GM18502 (cell line): ENCODE measurements at regions not wholly inside any gene's neighbourhood (a gene's known extent, or its start where the extent isn't known, plus 50 kb on each side); places are given as distances from the start of the nearest gene placed in this dataset.
"Not testable (repeated sequence)": the region's sequence is repeated elsewhere in the genome, so short reads cannot be mapped to it uniquely, and the experiment has no call there.

Source experiments
- ATAC-seq: cut with Tn5 transposase; IDR thresholded peaks from one replicate; pipeline ENCODE4 v1.9.1; 2021; ENCODE audit warnings: mild to moderate bottlenecking; ENCODE audit not compliant: unreplicated experiment, poor library complexity

DNA sequence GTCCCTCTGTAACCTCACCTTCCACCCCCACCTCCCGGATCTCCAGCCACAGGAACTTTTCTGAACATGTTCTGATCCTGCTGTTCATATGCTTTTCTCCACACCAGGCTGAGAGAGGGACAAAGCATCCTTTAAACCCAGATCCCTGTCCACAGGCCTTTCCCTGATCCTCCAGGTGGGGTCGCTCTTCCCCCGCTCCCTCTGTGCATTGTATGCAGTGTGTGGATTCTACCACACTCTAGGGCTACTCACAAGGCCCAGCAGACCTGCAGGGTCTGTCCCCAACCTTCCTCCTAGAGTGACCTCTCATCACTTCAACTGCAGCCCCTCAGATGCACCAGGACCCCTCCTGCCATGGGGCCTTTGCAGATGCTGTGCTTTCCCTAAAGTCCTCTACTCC lies 1200.6 kb downstream of the UQCRFS1 start:
- no peak for ATAC-seq

DNA sequence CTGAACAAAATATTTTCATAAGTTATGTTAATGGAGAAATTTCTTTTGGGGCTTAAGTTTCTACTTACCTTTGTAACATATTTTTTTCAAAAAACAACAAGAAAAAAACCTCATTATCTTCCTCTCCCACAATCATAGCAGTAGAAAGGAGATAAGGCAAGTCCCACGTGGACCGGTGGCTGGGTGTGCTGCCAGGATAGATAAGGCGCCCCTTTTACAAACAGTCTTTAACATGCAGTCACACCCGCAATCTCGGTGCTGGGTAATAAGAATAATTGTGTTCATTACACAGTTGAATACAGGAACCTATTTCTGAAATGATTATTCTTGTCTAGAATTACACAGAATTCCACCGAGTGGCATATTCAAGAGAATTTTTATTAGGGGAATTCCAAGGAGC lies 1202.3 kb downstream of the UQCRFS1 start:
- no peak for ATAC-seq

DNA sequence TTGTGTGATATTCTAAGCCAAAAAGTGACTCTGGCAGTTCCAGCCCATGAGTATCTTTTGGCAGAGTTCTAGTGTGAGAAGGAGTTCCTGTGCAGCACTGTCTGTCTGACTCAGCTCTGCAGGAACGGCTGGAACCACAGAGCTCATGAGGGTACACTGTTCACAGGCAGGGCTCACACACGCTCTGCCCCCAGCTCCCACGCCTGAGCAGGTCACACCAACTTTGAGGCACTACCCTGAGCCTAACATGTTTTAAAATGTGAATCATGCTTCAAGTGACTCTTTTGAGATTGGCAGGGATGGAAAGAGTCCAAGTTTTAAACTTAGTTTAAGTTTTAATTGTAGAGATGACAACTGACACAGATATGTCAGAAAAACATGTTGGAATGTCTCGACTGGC lies 1203.3 kb downstream of the UQCRFS1 start:
- ATAC-seq = no peak

DNA sequence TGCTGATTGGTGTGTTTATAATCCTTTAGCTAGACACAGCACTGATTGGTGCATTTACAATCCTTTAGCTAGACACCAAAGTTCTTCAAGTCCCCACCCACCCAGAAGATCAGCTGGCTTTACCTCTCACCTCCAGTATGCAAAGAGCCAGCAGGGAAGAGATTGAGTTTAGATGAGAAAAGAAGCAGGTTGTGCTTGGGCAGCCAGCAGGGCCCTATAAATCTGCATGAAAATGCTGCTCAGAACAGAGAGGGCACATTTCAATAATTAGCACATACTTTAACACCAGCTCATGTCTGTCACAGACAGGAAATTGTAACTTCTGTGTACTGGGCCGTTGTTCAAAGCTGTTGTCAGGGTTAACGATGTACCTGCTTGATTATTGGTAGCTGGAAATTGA lies 1204.3 kb downstream of the UQCRFS1 start:
- no peak for ATAC-seq

DNA sequence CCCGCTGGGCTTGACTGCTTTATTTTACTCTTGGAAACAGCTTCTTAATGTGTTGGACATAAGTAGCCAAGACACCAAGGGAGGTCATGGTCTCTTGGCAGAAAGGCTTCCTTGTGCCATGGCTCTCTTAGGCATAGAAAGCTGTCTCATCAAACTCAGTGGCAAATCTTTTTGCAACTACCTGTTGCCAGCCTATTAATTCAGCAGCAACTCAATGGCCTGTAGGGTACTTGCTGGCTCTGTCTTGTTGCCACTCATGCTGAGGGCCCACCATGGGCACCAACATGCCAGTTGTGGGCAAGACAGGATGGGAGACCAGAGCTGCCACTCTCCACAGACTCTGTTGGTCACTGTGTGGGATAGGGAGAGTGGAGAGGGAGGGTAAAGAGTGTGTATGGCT lies 1209.4 kb downstream of the UQCRFS1 start:
- no peak for ATAC-seq

DNA sequence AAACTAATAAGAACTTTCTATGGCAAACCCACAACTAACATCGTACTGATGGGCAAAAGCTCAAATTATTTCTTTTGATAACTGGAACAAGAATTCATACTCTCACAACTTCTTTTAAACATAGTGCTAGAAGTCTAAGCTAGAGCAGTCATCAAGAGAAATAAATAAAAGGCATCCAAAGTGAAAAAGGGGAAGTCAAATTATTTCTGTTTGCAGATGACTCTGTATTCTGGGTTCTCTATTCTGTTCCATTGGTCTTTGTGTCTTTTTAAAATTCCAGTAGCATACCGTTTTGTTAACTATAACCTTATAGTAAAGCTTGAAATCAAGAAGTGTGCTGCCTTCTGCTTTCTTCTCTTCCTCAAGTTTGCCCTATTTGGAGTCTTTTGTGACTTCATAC lies 1215.9 kb downstream of the UQCRFS1 start:
- ATAC-seq = no peak

DNA sequence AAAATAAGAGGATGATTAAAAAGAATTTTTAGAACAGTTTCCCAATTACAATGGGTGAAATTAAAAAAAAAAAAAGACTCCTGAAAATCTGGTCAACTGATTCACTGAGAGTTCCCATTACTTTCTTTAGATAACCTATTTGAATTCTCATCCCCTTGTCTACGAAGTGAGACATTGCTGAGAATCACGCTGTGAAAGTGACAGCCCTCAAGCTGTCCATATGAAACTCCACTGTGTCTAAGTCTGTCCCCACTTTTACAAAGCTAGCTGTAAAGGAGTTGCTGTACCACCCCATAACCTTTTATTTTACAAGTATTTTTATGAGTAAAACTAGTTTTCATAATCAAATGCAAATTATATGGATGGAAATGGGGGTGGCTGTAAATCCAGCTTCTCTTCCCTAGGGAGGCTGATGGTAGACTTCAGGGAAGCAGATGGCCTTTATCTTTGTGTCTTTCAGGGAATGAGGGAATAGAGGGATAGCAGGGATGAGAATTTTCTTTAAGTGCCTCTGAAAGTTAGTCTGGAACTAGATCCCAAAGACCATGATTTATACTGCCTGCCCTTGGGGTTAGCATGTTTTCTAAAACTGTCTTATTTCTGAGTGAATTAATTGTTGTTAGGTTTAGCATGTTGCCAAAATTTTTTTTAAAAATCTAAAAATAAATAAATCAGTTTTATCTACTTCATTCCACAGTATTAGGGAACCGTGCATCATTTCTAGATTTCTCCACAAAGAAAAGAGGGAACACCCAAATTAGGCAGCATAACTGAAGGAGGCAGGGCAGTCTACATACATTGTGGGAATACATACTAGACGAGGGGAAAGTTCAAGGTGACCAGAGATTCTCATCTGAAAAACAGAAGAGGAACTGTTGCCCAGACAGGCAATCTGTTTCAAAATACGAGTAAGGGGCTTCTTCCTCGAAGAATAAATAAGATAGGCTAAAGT lies 1219.1 kb downstream of the UQCRFS1 start:
- ATAC-seq = no peak

DNA sequence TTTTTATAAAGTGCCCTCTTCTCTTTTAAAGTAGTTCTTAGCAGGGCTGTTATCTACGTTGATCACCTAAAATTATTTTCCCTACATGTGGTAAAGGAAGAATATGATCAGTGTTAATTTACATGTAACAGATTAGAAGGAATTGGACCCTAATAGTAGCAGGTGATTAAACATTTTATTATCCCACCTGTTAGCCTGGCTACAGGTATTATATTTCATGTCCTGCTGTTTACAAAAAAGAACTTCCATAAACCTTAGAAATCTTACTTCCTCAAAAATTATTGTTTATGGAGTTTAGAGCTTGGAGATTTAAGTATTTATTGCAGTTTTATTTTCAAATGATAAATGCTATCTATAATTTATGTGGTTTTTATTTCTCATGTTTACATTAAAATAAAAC lies 1226.7 kb downstream of the UQCRFS1 start:
- no peak for ATAC-seq

DNA sequence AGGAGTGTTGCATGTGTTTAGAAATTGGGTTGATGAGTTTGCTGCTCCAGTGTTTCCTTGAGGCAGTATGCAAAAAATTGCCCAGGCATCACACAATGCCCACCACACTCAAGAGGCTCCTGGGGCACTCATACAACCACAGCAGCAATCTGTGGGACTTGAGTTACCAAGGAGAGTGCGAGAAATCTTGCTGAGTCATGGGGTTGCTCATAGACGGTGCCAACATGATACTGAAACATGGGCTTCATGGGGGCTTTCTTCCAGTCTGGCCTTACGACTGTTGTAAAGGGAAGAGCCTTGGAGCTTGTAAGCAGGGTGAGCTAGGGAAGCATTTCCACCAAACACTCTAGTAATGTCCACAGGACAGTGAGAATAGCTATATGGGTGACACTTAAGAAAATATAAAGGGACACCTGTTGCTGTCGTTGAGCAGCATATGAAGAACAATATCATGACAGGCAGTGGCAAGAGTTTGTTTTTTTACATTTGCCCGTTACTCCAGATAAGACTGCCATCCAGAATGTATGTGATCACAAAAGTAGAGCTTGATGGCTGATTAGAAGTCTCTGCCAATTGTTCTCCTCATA lies 1237.4 kb downstream of the UQCRFS1 start:
- no peak for ATAC-seq

DNA sequence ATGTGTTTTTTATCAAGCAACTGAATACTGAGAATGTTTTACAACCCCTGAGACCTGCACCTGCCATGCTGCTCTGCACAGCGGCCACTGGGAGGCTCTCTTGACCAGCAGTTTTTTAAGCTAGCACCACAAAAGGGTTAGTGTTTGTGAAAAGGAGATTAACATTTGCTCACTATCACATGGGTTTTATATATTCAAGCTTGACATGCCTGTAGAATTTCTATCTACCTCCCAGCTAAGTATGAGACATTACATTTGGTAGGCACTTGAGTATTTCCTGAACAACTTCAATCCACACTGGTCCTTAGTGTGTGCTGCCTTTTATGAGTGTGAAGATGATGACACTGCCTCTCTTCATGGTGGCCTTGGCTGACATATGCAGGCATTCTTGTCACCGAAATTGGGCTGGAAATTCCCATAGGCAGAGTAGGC lies 1238.9 kb downstream of the UQCRFS1 start:
- no peak for ATAC-seq

DNA sequence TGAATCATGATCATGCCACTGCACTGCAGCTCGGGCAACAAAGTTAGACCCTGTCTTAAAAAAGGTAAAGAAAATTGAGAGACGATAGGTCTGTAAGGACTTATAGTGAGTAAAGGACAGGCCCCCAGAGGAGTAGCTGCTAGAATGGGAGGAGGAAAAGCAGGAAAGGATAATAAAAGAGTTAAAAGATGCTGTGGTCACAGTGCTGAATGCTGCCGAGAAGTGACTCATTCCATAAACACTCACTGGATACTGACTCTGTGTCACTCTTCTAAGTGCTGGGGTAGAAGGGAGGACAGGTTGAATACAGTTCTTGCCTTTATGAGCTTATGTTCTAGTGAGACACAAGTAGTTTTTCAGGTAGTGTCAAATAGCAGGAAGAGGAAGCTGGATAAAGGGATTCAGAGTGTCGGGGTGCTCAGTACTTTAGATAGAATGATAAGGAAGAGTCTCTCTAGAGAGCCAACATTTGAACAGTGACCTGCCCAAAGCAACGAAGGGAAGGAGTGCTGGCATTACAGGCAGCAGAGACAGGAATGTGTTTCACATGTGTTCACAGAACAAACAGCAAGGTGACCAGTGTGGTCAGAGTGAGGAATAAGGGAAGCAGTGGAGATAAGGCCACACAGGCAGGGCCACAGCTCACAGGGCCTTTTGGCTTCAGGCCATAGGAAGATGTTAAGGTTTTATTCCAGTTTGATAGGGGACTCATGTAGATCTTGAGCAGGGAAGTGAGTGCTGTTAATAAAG lies 1240.5 kb downstream of the UQCRFS1 start:
- ATAC-seq = no peak

DNA sequence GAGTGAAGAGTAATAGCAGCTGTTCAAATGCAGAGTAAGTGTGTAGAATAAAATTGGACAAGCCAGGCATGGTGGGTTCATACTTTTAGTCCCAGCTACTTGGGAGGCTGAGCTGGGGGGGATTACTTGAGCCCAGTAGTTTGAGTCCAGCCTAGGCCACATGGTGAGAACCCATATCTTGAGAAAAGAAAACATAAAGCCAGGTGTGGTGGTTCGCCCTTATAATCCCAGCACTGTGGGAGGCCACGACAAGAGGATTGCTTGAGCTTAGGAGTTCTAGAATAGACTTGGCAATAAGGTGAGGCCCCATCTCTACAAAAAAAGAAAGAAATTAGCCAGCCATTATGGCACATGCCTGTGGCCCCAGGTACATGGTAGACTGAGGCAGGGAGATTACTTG lies 1241.1 kb downstream of the UQCRFS1 start:
- ATAC-seq = no peak

DNA sequence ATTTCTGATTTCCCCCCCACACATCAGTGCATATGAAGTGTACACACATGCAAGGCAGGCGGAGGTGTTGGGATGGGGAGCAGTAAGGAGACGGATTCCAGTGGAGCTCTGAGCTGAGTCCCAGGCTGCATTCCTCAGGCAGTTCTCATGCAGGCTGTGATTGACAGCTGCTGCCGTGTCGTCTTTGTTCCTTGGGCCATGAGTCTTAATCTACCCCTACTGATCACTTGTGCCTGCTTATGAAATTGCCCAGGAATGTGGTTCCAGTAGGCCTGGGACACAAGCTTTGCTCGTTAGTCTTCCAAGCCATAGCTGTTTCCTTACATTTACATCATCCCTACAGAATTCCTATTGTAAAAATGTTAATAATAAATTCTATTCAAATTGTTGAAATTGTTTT lies 1241.9 kb downstream of the UQCRFS1 start:
- no peak for ATAC-seq

DNA sequence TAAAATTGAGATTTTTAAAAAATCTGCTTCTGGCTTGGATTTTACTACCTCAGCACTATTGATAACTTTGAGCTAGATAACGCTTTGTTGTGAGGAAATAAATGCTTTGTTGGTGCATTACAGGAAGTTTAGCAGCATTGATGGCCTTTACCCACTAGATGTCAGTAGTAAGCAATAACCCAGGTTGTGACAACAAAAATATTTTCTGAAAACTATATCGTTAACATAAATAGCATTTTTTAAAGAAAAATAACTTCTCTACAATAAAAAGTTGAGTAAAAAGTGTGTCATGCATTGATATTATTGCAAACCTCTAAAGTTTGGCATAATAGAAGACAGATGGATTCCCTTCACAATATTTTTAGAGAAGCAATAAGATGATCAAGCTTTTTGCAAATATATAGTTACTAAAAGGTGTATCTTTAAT lies 1246.5 kb downstream of the UQCRFS1 start:
- no peak for ATAC-seq

DNA sequence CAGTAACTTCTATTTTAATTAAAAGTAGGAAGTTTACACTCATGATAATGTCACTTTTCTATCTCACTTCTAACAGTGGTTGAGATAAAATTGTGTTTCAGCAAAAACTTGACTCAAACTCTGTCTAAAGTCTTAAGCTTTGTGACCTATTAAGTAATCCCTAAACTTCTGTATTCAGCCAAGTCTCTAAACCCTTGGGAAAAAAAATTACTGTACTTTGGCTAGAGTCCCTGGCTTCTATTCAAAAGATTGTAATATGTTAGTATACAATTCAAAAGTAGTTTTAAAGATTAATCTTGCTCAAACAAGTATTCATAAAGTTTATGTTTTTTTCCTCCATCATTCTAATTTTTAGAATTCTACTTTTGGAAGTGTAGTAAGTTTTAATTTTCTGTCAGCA lies 1248.8 kb downstream of the UQCRFS1 start:
- no peak for ATAC-seq

DNA sequence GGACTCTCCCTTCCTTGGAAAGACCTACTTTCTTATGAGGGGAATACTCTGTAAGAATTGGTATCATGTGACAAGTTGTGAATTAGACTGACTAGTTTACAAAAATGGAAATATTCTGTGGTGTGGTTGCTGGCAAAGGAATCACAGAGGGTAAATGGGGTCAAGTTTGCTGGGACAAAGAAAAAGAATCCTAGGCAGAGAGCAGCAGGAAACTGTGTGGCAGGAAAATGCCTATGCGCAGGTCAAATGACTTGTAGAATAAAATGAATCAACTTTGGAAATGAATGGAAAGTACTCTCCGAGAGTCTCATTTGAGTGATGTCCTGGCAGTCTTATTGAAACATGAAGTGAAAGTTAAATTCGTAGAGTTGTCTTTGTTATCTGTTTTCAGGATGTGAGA lies 1250.7 kb downstream of the UQCRFS1 start:
- no peak for ATAC-seq

DNA sequence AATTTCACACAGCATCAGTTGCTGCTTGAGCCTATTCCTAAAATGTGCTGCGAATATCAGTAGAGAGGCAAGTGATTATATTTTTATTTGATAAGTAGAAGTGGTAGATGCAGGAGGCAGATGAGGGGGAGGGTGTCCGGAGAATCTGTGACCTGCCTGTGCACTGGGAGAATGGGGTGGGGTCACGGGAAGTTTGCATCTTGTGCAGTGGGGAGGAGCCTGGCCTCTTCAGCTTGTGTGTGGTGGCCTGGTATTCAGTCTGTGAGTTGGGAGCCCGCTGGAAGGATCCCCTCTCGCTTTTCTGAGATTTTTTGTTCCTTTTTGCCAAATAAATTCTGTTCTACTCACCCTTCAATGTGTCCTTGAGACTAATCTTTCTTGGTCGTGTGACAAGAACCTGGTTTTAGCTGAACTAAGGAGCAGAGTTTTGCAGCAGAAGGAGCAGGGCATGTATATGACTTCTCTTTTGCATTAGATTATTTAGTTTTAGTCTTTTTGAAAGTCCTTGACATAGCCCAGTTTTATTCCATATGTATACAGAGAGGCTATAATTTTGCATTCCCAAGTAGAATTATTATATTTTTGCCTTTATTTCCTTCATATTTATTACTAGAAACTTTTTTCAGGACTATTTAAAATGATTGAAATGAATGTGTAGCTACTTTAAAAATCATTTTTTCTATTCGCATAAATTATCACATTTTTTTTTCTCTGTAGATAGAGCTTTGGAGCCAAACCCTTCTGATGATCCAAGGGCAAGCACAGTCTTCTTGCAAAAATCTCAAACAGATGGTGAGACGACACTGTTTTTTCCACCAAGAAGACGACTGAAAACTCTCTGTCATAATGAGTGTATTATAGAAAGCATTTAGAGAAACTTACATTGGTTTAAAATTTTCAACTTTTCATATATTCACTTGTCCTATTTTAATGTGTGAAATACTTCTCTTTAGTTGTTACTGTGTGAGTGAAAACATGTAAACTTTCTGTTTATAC lies 1257.2 kb downstream of the UQCRFS1 start:
- no peak for ATAC-seq

DNA sequence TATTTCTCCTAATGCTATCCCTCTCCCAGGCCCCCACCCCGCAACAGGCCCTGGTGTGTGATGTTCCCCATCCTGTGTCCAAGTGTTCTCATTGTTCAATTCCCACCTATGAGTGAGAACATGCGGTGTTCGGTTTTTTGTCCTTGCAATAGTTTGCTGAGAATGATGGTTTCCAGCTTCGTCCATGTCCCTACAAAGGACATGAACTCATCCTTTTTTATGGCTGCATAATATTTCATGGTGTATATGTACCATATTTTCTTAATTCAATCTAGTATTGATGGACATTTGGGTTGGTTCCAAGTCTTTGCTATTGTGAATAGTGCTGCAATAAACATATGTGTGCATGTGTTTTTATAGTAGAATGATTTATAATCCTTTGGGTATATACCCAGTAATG lies 1270.3 kb downstream of the UQCRFS1 start:
- ATAC-seq = not testable (repeated sequence)

DNA sequence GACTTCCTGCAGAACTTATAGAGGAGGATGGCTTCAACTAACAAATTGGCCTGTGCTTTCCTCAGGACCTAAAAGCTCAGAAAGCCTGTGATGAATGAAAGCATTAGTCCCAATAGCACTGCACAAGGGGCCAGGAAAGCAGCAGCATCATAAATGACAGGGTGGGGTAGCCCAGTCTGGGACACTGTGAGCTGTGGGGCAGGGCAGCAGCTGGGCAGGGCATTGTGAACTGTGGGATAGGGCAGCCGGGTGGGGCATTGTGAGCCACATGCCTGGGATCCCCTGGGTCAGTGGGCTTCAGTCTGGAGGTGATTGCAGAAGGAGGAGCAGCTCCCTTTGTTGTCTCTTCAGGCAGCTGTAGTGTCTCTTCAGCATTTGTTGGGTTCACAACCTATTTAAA lies 1276.8 kb downstream of the UQCRFS1 start:
- ATAC-seq = no peak

DNA sequence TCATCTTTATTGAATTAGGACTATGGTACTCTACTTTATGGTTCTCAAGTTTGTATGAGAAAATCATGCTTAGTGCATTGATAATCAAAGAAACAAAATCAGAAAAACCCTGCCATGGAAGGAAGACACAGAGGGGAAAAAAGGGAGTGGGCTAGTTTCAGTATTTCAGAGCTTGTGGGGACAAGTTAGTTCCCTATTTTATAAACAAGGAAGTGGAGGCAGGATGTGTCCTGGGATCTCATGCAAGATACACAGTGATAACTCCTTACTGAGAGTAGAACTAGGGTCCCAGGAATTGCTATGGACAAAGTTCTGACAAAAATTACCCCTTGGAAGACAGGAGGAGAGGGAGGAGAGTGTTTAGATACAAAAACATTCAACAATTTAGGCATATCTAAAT lies 1277.3 kb downstream of the UQCRFS1 start:
- ATAC-seq = no peak
